ENCODE measurements at regions not wholly inside any gene's neighbourhood (a gene's known extent, or its start where the extent isn't known, plus 50 kb on each side); places are given as distances from the start of the nearest gene placed in this dataset.
A peak's percentile ranks its signal among the peaks of the same experiment; 100 is the strongest.

- no peak for TF ChIP-seq CTCFL (IDR thresholded peaks at IDR 0.05; ENCODE audit: borderline replicate concordance, insufficient read depth, low read depth, low read length, poor library complexity, severe bottlenecking)
- TF ChIP-seq RAD51 (IDR thresholded peaks at IDR 0.05; ENCODE audit: borderline replicate concordance, low read depth): no peak
- no peak for TF ChIP-seq RCOR1 (IDR thresholded peaks at IDR 0.05; ENCODE audit: borderline replicate concordance in 1 of 2, low read depth in 2 of 2, low read length in 2 of 2)
- no peak for TF ChIP-seq DIDO1 (tag; IDR thresholded peaks at IDR 0.05; ENCODE audit: low read depth)
- TF ChIP-seq HDAC2 (IDR thresholded peaks at IDR 0.05): no peak
- no peak for TF ChIP-seq ZNF511 (CRISPR knock-in tag; IDR thresholded peaks at IDR 0.05)
- no peak for TF ChIP-seq MTF1 (CRISPR knock-in tag; IDR thresholded peaks at IDR 0.05; ENCODE audit: borderline replicate concordance)
- TF ChIP-seq TFAM (CRISPR knock-in tag; conservative IDR thresholded peaks at IDR 0.05): no peak
- TF ChIP-seq ZC3H8 (IDR thresholded peaks at IDR 0.05): no peak
- no peak for TF ChIP-seq PKNOX1 (IDR thresholded peaks at IDR 0.05)
- TF ChIP-seq ATF1 (CRISPR knock-in tag; IDR thresholded peaks at IDR 0.05): no peak
- TF ChIP-seq ATF1 (tag; IDR thresholded peaks at IDR 0.05): peak; percentile 53
- no peak for TF ChIP-seq POLR3G (IDR thresholded peaks at IDR 0.05; ENCODE audit: extremely low read depth, insufficient read length, insufficient replicate concordance)
- TF ChIP-seq SUPT5H (IDR thresholded peaks at IDR 0.05): no peak
- no peak for TF ChIP-seq ZBTB2 (IDR thresholded peaks at IDR 0.05)
- no peak for TF ChIP-seq NONO (IDR thresholded peaks at IDR 0.05; ENCODE audit: low read depth in 2 of 2, low read length in 1 of 2)
- peak; percentile 76 for TF ChIP-seq ARID1B (IDR thresholded peaks at IDR 0.05)
- TF ChIP-seq HSF4 (CRISPR knock-in tag; IDR thresholded peaks at IDR 0.05; ENCODE audit: borderline replicate concordance): no peak
- TF ChIP-seq ZNF395 (CRISPR knock-in tag; IDR thresholded peaks at IDR 0.05): no peak
- no peak for TF ChIP-seq ARHGAP35 (IDR thresholded peaks at IDR 0.05; ENCODE audit: partially characterized antibody)
- peak; percentile 7; the same call in 1 of the 2 replicates for TF ChIP-seq SOX6 (IDR thresholded peaks at IDR 0.05)
- no peak for TF ChIP-seq JUNB (CRISPR knock-in tag; conservative IDR thresholded peaks at IDR 0.05)
- no peak for TF ChIP-seq MEF2D (tag; conservative IDR thresholded peaks at IDR 0.05; ENCODE audit: low read depth)
- TF ChIP-seq NFIC (IDR thresholded peaks at IDR 0.05): peak; percentile 19; the same call in 1 of the 2 replicates
Measured at GRCh38 chr15:66931768-66932633, 133.4 kb upstream of the SMAD3 start (continued).
